ENCODE measurements at regions not wholly inside any gene's neighbourhood (a gene's known extent, or its start where the extent isn't known, plus 50 kb on each side); places are given as distances from the start of the nearest gene placed in this dataset.

GRCh38 chr1:221290669-221291068 lies 411.4 kb downstream of the HLX start:
- Histone ChIP-seq H3K4me1 (no peaks in the 10 kb centered on the region), H3K9me3 (no peaks in the 10 kb centered on the region), H3K4me3 (no peak overlapping the region), H3K27me3 (no peaks in the 10 kb centered on the region), H3K36me3 (ENCODE audit: low read depth, missing control alignments) (no peaks in the 10 kb centered on the region), H3K27ac (no peak overlapping the region)
- no peak for TF ChIP-seq CTCF (IDR thresholded peaks at IDR 0.05)
- TF ChIP-seq POLR2A (IDR thresholded peaks at IDR 0.05): no peak
- DNase-seq: no peak
- 85 to 91% methylated on average over 4 of the region's 4 CpGs for WGBS, 2 donors
- intact Hi-C loops (cut with DNase I; ENCODE audit: low total_unique reads): no loop called here

- TF ChIP-seq POLR2A (IDR thresholded peaks at IDR 0.05): no peak
- TF ChIP-seq CTCF (IDR thresholded peaks at IDR 0.05): no peak
- DNase-seq: no peak
- WGBS, 2 donors: 71 to 74% methylated on average over 5 of the region's 5 CpGs
- Histone ChIP-seq H3K27ac (no peak overlapping the region), H3K36me3 (ENCODE audit: low read depth, missing control alignments) (no peaks in the 10 kb centered on the region), H3K27me3 (no peaks in the 10 kb centered on the region), H3K4me3 (no peak overlapping the region), H3K4me1 (no peaks in the 10 kb centered on the region), H3K9me3 (no peaks in the 10 kb centered on the region)
- intact Hi-C loops (cut with DNase I; ENCODE audit: low total_unique reads): no loop called here
These were observed 411.9 kb downstream of the HLX start for GRCh38 chr1:221291113-221291512.

- no peaks in the 10 kb centered on the region for H3K27me3 ChIP-seq
- DNase-seq: no peak
- H3K36me3 ChIP-seq (ENCODE audit: low read depth, missing control alignments): no peaks in the 10 kb centered on the region
- 85 to 90% methylated on average over 8 of the region's 8 CpGs for WGBS, 2 donors
- intact Hi-C loops (cut with DNase I; ENCODE audit: low total_unique reads): no loop called here
- H3K4me1 ChIP-seq: no peaks in the 10 kb centered on the region
- H3K27ac ChIP-seq: no peak overlapping the region
- TF ChIP-seq POLR2A (IDR thresholded peaks at IDR 0.05) (no peak), CTCF (IDR thresholded peaks at IDR 0.05) (no peak)
- no peaks in the 10 kb centered on the region for H3K9me3 ChIP-seq
- H3K4me3 ChIP-seq: no peak overlapping the region
These were observed 413.4 kb downstream of the HLX start for GRCh38 chr1:221292652-221293051.

GRCh38 chr1:221294242-221294641 lies 415.0 kb downstream of the HLX start:
- WGBS, 2 donors: 94 to 95% methylated on average over 2 of the region's 2 CpGs
- Histone ChIP-seq H3K27ac (no peak overlapping the region), H3K4me3 (no peak overlapping the region), H3K36me3 (ENCODE audit: low read depth, missing control alignments) (no peaks in the 10 kb centered on the region), H3K9me3 (no peaks in the 10 kb centered on the region), H3K27me3 (no peaks in the 10 kb centered on the region), H3K4me1 (no peaks in the 10 kb centered on the region)
- intact Hi-C loops (cut with DNase I; ENCODE audit: low total_unique reads): no loop called here
- TF ChIP-seq CTCF (IDR thresholded peaks at IDR 0.05) (no peak), POLR2A (IDR thresholded peaks at IDR 0.05) (no peak)
- DNase-seq: no peak

- TF ChIP-seq CTCF (IDR thresholded peaks at IDR 0.05) (no peak), POLR2A (IDR thresholded peaks at IDR 0.05) (no peak)
- H3K27ac ChIP-seq: peak overlapping the region; percentile 8 to 55
- H3K27me3 ChIP-seq: no peaks in the 10 kb centered on the region
- no peaks in the 10 kb centered on the region for H3K9me3 ChIP-seq
- intact Hi-C loops (cut with DNase I; ENCODE audit: low total_unique reads): no loop called here
- H3K36me3 ChIP-seq (ENCODE audit: low read depth, missing control alignments): no peaks in the 10 kb centered on the region
- peaks cover 12% of the 10 kb centered on the region for H3K4me1 ChIP-seq
- 51 to 60% methylated on average over 1 of the region's 1 CpG for WGBS, 2 donors
- H3K4me3 ChIP-seq: no peak overlapping the region
- no peak for DNase-seq
These were observed 423.1 kb downstream of the HLX start for GRCh38 chr1:221302357-221302756.

All from testis (tissue), 2 donors.